ENCODE measurements at regions not wholly inside any gene's neighbourhood (a gene's known extent, or its start where the extent isn't known, plus 50 kb on each side); places are given as distances from the start of the nearest gene placed in this dataset.

DNA sequence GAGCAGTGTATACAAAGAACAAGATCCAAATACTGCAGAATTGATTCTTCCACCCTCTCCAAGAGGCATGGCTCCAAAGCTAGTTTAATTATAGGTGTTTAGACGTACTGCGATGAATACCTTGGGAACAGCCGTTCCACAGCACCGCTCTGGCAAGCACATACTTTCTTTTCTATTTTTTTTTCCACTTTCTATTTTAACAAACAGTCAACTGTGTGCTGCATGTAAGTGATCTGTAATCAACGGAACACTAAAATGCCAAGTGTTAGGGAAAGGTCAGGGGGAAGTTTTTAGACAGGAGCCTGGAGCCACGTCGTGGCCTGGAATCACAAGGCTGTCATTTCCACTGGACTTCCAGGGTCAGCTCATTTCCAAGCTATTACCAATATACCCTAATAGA, 486.4 kb upstream of the DAB1 start:
- no peaks in the 10 kb centered on the region for H3K4me1 ChIP-seq (ENCODE audit: control insufficient read depth in 1 of 2, insufficient read depth in 2 of 2, low read length in 2 of 2)
- TF ChIP-seq, protein P1, sequence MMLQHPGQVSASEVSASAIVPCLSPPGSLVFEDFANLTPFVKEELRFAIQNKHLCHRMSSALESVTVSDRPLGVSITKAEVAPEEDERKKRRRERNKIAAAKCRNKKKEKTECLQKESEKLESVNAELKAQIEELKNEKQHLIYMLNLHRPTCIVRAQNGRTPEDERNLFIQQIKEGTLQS (IDR thresholded peaks at IDR 0.05), result no peak
- no peak for TF ChIP-seq EZH2 (IDR thresholded peaks at IDR 0.05)
- no peak for TF ChIP-seq ZFX (IDR thresholded peaks at IDR 0.05)
- TF ChIP-seq YY1 (IDR thresholded peaks at IDR 0.05; ENCODE audit: extremely low read depth, insufficient replicate concordance, low read depth, low read length), result no peak
- no peak for TF ChIP-seq ZNF274 (IDR thresholded peaks at IDR 0.05; ENCODE audit: low read depth, low read length)
- TF ChIP-seq EZH2phosphoT487 (IDR thresholded peaks at IDR 0.05; ENCODE audit: borderline replicate concordance), result no peak
- TF ChIP-seq, protein P2, sequence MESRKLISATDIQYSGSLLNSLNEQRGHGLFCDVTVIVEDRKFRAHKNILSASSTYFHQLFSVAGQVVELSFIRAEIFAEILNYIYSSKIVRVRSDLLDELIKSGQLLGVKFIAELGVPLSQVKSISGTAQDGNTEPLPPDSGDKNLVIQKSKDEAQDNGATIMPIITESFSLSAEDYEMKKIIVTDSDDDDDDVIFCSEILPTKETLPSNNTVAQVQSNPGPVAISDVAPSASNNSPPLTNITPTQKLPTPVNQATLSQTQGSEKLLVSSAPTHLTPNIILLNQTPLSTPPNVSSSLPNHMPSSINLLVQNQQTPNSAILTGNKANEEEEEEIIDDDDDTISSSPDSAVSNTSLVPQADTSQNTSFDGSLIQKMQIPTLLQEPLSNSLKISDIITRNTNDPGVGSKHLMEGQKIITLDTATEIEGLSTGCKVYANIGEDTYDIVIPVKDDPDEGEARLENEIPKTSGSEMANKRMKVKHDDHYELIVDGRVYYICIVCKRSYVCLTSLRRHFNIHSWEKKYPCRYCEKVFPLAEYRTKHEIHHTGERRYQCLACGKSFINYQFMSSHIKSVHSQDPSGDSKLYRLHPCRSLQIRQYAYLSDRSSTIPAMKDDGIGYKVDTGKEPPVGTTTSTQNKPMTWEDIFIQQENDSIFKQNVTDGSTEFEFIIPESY (IDR thresholded peaks at IDR 0.05; ENCODE audit: extremely low read depth, insufficient replicate concordance, low read length), result no peak
- TF ChIP-seq SIN3A (IDR thresholded peaks at IDR 0.05; ENCODE audit: low read depth), result no peak
- TF ChIP-seq CBX3 (IDR thresholded peaks at IDR 0.05; ENCODE audit: low read depth), result no peak
- H3K9me2 ChIP-seq (ENCODE audit: insufficient read depth), result no peaks in the 10 kb centered on the region
- RAD21 ChIA-PET (ENCODE audit: low non-redundant PET in 1 of 2, low total read pairs in 2 of 2, uncharacterized antibody in 2 of 2, unreplicated experiment in 2 of 2), result no interaction called here
- H3K27me3 ChIP-seq (ENCODE audit: insufficient read depth, low read length), result no peaks in the 10 kb centered on the region
- H3K36me3 ChIP-seq (ENCODE audit: control insufficient read depth in 1 of 2, insufficient read depth in 2 of 2, low read length in 2 of 2), result no peaks in the 10 kb centered on the region
- ATAC-seq (no peak), DNase-seq (ENCODE audit: low read depth, low spot score) (no peak)
- H3K4me2 ChIP-seq (ENCODE audit: low read length), result no peak overlapping the region
- intact Hi-C loops (cut with micrococcal nuclease), result no loop called here
- H3K27ac ChIP-seq (ENCODE audit: low read depth, low read length), result no peak overlapping the region
- H3K9ac ChIP-seq (ENCODE audit: low read length), result no peak overlapping the region
- no TSS peak for BruUV-seq (replicated peaks)
- CTCF ChIA-PET, result no interaction called here
- POLR2A ChIA-PET, result no interaction called here
- H3K9me3 ChIP-seq (ENCODE audit: control insufficient read depth in 1 of 2, insufficient read depth in 1 of 2, low read depth in 1 of 2, low read length in 2 of 2), result no peaks in the 10 kb centered on the region
- H3K79me2 ChIP-seq (ENCODE audit: insufficient read depth, low read length), result no peaks in the 10 kb centered on the region
- H3K4me3 ChIP-seq (replicated peaks in 1 of 2; ENCODE audit: low read depth in 1 of 2, low read length in 2 of 2), result no peak overlapping the region
- no peaks in the 10 kb centered on the region for H4K20me1 ChIP-seq (ENCODE audit: insufficient read depth)
- H2AFZ ChIP-seq (ENCODE audit: low read depth, low read length, poor library complexity, severe bottlenecking), result no peak overlapping the region
